HL-60 (cell line): ENCODE measurements at regions not wholly inside any gene's neighbourhood (a gene's known extent, or its start where the extent isn't known, plus 50 kb on each side); places are given as distances from the start of the nearest gene placed in this dataset.
"Not testable (repeated sequence)": the region's sequence is repeated elsewhere in the genome, so short reads cannot be mapped to it uniquely, and the experiment has no call there.

Experiments used
- DNase-seq, 2 experiments: peaks; one replicate each; pipeline ENCODE4 v3.0.0-alpha.2; 2010 to 2020; ENCODE audit warnings: low read depth in 1 of 2, low spot score in 1 of 2
- H3K27ac ChIP-seq: fragments of 250-450 bp; sonication (Bioruptor Pico); replicated peaks from 2 replicates; pipeline ENCODE4 v1.5.1; 2020; ENCODE audit warnings: mild to moderate bottlenecking, moderate library complexity
- H3K27me3 ChIP-seq: fragments of 250-450 bp; sonication (Bioruptor Pico); 2 replicates; pipeline ENCODE4 v1.5.1; 2021; ENCODE audit warnings: mild to moderate bottlenecking, moderate library complexity; ENCODE audit not compliant: insufficient read depth, poor library complexity, severe bottlenecking
- H3K4me3 ChIP-seq: replicated peaks from 2 replicates; pipeline ENCODE4 v1.5.1; 2011; ENCODE audit warnings: mild to moderate bottlenecking, control low read depth, low read length; ENCODE audit not compliant: insufficient read depth
- CTCF ChIP-seq: IDR thresholded peaks from one replicate; pipeline ENCODE4 v1.5.1; 2011; ENCODE audit warnings: low read length, control low read depth, inconsistent platforms; ENCODE audit not compliant: insufficient read depth
- GABPA ChIP-seq: IDR thresholded peaks from 2 replicates; pipeline ENCODE4 v1.6.1; 2012; ENCODE audit warnings: low read depth
- POLR2AphosphoS5 ChIP-seq: IDR thresholded peaks from 2 replicates; pipeline ENCODE4 v1.6.1; 2012; ENCODE audit warnings: low read depth
- REST ChIP-seq: IDR thresholded peaks from 2 replicates; pipeline ENCODE4 v1.6.1; 2012; ENCODE audit warnings: low read depth; ENCODE audit not compliant: insufficient replicate concordance
- SPI1 ChIP-seq: IDR thresholded peaks from 2 replicates; pipeline ENCODE4 v1.6.1; 2012; ENCODE audit warnings: low read depth, mild to moderate bottlenecking, borderline replicate concordance

GRCh38 chr9:115891929-115892328 lies 261.7 kb upstream of the PAPPA start:
- no peak overlapping the region for H3K4me3 ChIP-seq
- no peaks in the 10 kb centered on the region for H3K27me3 ChIP-seq
- no peak for DNase-seq
- TF ChIP-seq REST (no peak), POLR2AphosphoS5 (no peak), SPI1 (no peak)
- H3K27ac ChIP-seq, result no peak overlapping the region

DNA sequence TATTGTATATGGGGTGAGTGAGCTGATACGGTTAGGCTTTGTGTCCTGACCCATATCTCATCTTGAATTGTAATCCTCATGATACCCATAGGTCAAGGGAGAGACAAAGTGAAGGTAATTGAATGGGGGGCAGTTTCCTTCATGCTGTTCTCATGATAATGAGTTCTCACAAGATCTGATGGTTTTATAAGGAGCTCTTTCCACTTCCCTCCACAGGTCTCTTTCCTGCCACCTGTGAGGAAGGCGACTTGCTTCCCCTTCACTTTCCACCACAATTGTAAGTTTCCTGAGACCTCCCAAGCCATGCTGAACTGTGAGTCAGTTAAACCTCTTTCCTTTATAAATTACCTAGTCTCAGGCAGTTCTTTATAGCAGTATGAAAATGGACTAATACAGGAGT lies 255.1 kb upstream of the PAPPA start:
- not testable (repeated sequence) for DNase-seq, H3K4me3 ChIP-seq, H3K27ac ChIP-seq, H3K27me3 ChIP-seq

DNA sequence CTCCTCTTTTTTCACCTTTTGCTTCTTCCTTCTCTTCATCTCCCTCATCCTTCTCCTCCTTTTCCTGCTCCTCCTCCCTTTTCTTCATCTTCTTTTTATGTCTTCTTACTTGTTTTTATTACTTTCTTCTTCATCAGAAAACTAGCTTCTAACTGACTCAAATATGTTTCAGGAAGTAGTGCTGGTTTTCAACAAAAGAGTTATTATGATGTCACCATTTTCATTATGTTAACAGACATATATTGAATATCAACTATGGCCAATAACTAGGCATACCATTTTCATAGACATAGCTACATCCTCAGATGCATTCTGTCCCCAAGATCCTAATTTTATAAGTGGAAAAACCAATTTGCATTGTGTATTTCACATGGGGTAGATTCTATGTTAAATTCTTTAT lies 252.9 kb upstream of the PAPPA start:
- no peak overlapping the region for H3K27ac ChIP-seq
- TF ChIP-seq POLR2AphosphoS5 (no peak), CTCF (no peak), REST (no peak)

GRCh38 chr9:115910959-115911358 lies 242.6 kb upstream of the PAPPA start:
- H3K27ac ChIP-seq, result no peak overlapping the region
- H3K27me3 ChIP-seq, result no peaks in the 10 kb centered on the region
- H3K4me3 ChIP-seq, result no peak overlapping the region
- DNase-seq, result no peak
- TF ChIP-seq CTCF (no peak), POLR2AphosphoS5 (no peak), SPI1 (no peak), GABPA (no peak), REST (no peak)

More for the DNA sequence above, 252.9 kb upstream of the PAPPA start:
- no peak overlapping the region for H3K4me3 ChIP-seq
- DNase-seq, result no peak
- H3K27me3 ChIP-seq, result no peaks in the 10 kb centered on the region
